GM23338 (cell line): ENCODE measurements at regions not wholly inside any gene's neighbourhood (a gene's known extent, or its start where the extent isn't known, plus 50 kb on each side); places are given as distances from the start of the nearest gene placed in this dataset.

ENCODE experiments used
- ATAC-seq: fragments of 200-7000 bp; cut with Tn5 transposase; 3 replicates; pipeline ENCODE4 v1.9.1; 2020
- DNase-seq: peaks from one replicate; pipeline ENCODE4 v3.0.0-alpha.2; 2015; ENCODE audit warnings: low spot score
- H2AFZ ChIP-seq: fragments of 200-600 bp; sonication (generic); 2 replicates; pipeline ENCODE4 v1.8.0; 2016; ENCODE audit warnings: antibody characterized with exemption, mild to moderate bottlenecking, moderate library complexity
- H3F3A ChIP-seq: fragments of 200-600 bp; sonication (generic); replicated peaks from 2 replicates; pipeline ENCODE4 v1.8.0; 2017; ENCODE audit warnings: antibody characterized with exemption, mixed run types, low read depth
- H3K27ac ChIP-seq: fragments of 200-600 bp; sonication (generic); 2 replicates; pipeline ENCODE4 v1.6.1; 2016; ENCODE audit warnings: low read depth
- H3K27me3 ChIP-seq: fragments of 200-600 bp; sonication (generic); 2 replicates; pipeline ENCODE4 v1.8.0; 2016; ENCODE audit warnings: mild to moderate bottlenecking, mixed run types, moderate library complexity; ENCODE audit not compliant: insufficient read depth
- H3K36me3 ChIP-seq: fragments of 200-600 bp; sonication (generic); 2 replicates; pipeline ENCODE4 v1.8.0; 2016; ENCODE audit warnings: mild to moderate bottlenecking; ENCODE audit not compliant: insufficient read depth
- H3K4me1 ChIP-seq: fragments of 200-600 bp; sonication (generic); 2 replicates; pipeline ENCODE4 v1.8.0; 2016; ENCODE audit warnings: mild to moderate bottlenecking, moderate library complexity; ENCODE audit not compliant: insufficient read depth
- H3K4me2 ChIP-seq: fragments of 200-600 bp; sonication (generic); 2 replicates; pipeline ENCODE4 v1.7.1; 2017; ENCODE audit warnings: mixed run types
- H3K4me3 ChIP-seq: fragments of 200-600 bp; sonication (generic); 2 replicates; pipeline ENCODE4 v1.6.1; 2016; ENCODE audit warnings: mixed run types
- H3K79me2 ChIP-seq: fragments of 200-600 bp; sonication (generic); replicated peaks from 2 replicates; pipeline ENCODE4 v1.8.0; 2017; ENCODE audit warnings: mild to moderate bottlenecking; ENCODE audit not compliant: insufficient read depth
- H3K9me2 ChIP-seq: fragments of 200-600 bp; sonication (generic); 2 replicates; pipeline ENCODE4 v1.8.0; 2017; ENCODE audit not compliant: insufficient read depth
- H4K20me1 ChIP-seq: fragments of 200-600 bp; sonication (generic); replicated peaks from 2 replicates; pipeline ENCODE4 v1.8.0; 2017; ENCODE audit warnings: mild to moderate bottlenecking; ENCODE audit not compliant: insufficient read depth
- H3K27ac Mint-ChIP-seq: 2 replicates; pipeline ENCODE4 v1.8.0; 2020; ENCODE audit warnings: inconsistent platforms, mild to moderate bottlenecking, moderate library complexity, mixed read lengths
- H3K27me3 Mint-ChIP-seq: 3 replicates; pipeline ENCODE4 v1.8.0; 2022; ENCODE audit warnings: low read depth, mild to moderate bottlenecking, moderate library complexity, mixed read lengths, inconsistent platforms; ENCODE audit not compliant: insufficient read depth, poor library complexity
- H3K36me3 Mint-ChIP-seq: 3 replicates; pipeline ENCODE4 v1.8.0; 2021; ENCODE audit warnings: low read depth, mild to moderate bottlenecking, inconsistent platforms, moderate library complexity, mixed read lengths
- H3K4me1 Mint-ChIP-seq: 3 replicates; pipeline ENCODE4 v1.8.0; 2020; ENCODE audit warnings: mild to moderate bottlenecking, inconsistent platforms, mixed read lengths
- H3K4me3 Mint-ChIP-seq: 3 replicates; pipeline ENCODE4 v1.8.0; 2021; ENCODE audit warnings: moderate library complexity, mild to moderate bottlenecking, inconsistent platforms, mixed read lengths
- H3K9me3 Mint-ChIP-seq: 3 replicates; pipeline ENCODE4 v1.8.0; 2020; ENCODE audit warnings: moderate library complexity, mild to moderate bottlenecking, inconsistent platforms, mixed read lengths
- CREB1 ChIP-seq: fragments of 250-450 bp; sonication (Bioruptor Pico); IDR thresholded peaks from 2 replicates; pipeline ENCODE4 v1.5.0; 2020; ENCODE audit warnings: low read depth, mild to moderate bottlenecking, moderate library complexity
- CTCF ChIP-seq, 2 experiments: fragments of 200-600 bp in 1 of 2; sonication (generic) in 1 of 2; conservative IDR thresholded peaks; 2 replicates each; pipeline versions ENCODE4 v1.5.1 to v1.6.1; 2016 to 2017; ENCODE audit warnings: antibody characterized with exemption in 2 of 2, low read depth in 2 of 2, mild to moderate bottlenecking in 2 of 2, moderate library complexity in 1 of 2
- ETS1 ChIP-seq: IDR thresholded peaks from 2 replicates; pipeline ENCODE4 v1.6.1; 2016; ENCODE audit warnings: antibody characterized with exemption
- EZH2 ChIP-seq: fragments of 200-600 bp; sonication (generic); IDR thresholded peaks from one replicate; pipeline ENCODE4 v1.8.0; 2017; ENCODE audit warnings: antibody characterized with exemption, mild to moderate bottlenecking, low read depth; ENCODE audit not compliant: unreplicated experiment
- EZH2phosphoT487 ChIP-seq: fragments of 200-600 bp; sonication (generic); IDR thresholded peaks from one replicate; pipeline ENCODE4 v1.8.1; 2018; ENCODE audit warnings: antibody characterized with exemption; ENCODE audit not compliant: unreplicated experiment
- JUNB ChIP-seq: IDR thresholded peaks from one replicate; pipeline ENCODE4 v1.6.1; 2016; ENCODE audit warnings: antibody characterized with exemption; ENCODE audit not compliant: unreplicated experiment
- NANOG ChIP-seq: IDR thresholded peaks from 2 replicates; pipeline ENCODE4 v1.6.1; 2016; ENCODE audit warnings: antibody characterized with exemption, borderline replicate concordance
- POLR2AphosphoS5 ChIP-seq: IDR thresholded peaks from 2 replicates; pipeline ENCODE4 v1.6.1; 2016; ENCODE audit warnings: antibody characterized with exemption, low read depth
- REST ChIP-seq: IDR thresholded peaks from one replicate; pipeline ENCODE4 v1.6.1; 2018; ENCODE audit warnings: antibody characterized with exemption; ENCODE audit not compliant: unreplicated experiment
- STAT1 ChIP-seq: IDR thresholded peaks from one replicate; pipeline ENCODE4 v1.6.1; 2016; ENCODE audit warnings: antibody characterized with exemption; ENCODE audit not compliant: unreplicated experiment
- ZNF114 ChIP-seq: fragments of 250-450 bp; sonication (Bioruptor Pico); IDR thresholded peaks from 2 replicates; pipeline ENCODE4 v1.5.0; 2020; ENCODE audit warnings: mild to moderate bottlenecking, moderate library complexity
- ZNF331 ChIP-seq: fragments of 250-450 bp; sonication (Bioruptor Pico); IDR thresholded peaks from 2 replicates; pipeline ENCODE4 v1.5.0; 2020; ENCODE audit warnings: low read depth, mild to moderate bottlenecking, moderate library complexity
- ZNF462 ChIP-seq: fragments of 250-450 bp; sonication (Bioruptor Pico); IDR thresholded peaks from 2 replicates; pipeline ENCODE4 v1.5.0; 2020; ENCODE audit warnings: mild to moderate bottlenecking, moderate library complexity

- no peaks in the 10 kb centered on the region for H3F3A ChIP-seq
- no peaks in the 10 kb centered on the region for H3K79me2 ChIP-seq
- TF ChIP-seq JUNB (no peak), STAT1 (no peak), CREB1 (CRISPR knock-in tag) (no peak), ZNF331 (CRISPR knock-in tag) (no peak), EZH2phosphoT487 (no peak), REST (no peak), CTCF (conservative IDR thresholded peaks at IDR 0.05; ENCODE audit: low read depth in 2 of 2) (no peak), ZNF462 (CRISPR knock-in tag) (no peak), NANOG (no peak), ZNF114 (CRISPR knock-in tag) (no peak), POLR2AphosphoS5 (no peak), EZH2 (no peak), ETS1 (no peak)
- H3K27me3 ChIP-seq, result no peaks in the 10 kb centered on the region
- no peak overlapping the region for H3K27ac Mint-ChIP-seq
- no peaks in the 10 kb centered on the region for H3K27me3 Mint-ChIP-seq
- DNase-seq (no peak), ATAC-seq (no peak)
- no peak overlapping the region for H3K4me3 ChIP-seq
- no peaks in the 10 kb centered on the region for H3K36me3 Mint-ChIP-seq
- H3K27ac ChIP-seq, result no peak overlapping the region
- H4K20me1 ChIP-seq, result no peaks in the 10 kb centered on the region
- H3K4me2 ChIP-seq, result no peak overlapping the region
- no peaks in the 10 kb centered on the region; the same call in 1 of the 2 replicates for H3K9me2 ChIP-seq
- H3K4me1 ChIP-seq, result no peaks in the 10 kb centered on the region
- no peaks in the 10 kb centered on the region for H3K4me1 Mint-ChIP-seq
- H2AFZ ChIP-seq, result no peak overlapping the region
- H3K4me3 Mint-ChIP-seq, result no peak overlapping the region
- no peaks in the 10 kb centered on the region; the same call in 2 of the 3 replicates for H3K9me3 Mint-ChIP-seq
- H3K36me3 ChIP-seq, result no peaks in the 10 kb centered on the region
These were observed 550.1 kb upstream of the DCC start for GRCh38 chr18:51789871-51790270.
